ENCODE measurements at regions not wholly inside any gene's neighbourhood (a gene's known extent, or its start where the extent isn't known, plus 50 kb on each side); places are given as distances from the start of the nearest gene placed in this dataset.

DNA sequence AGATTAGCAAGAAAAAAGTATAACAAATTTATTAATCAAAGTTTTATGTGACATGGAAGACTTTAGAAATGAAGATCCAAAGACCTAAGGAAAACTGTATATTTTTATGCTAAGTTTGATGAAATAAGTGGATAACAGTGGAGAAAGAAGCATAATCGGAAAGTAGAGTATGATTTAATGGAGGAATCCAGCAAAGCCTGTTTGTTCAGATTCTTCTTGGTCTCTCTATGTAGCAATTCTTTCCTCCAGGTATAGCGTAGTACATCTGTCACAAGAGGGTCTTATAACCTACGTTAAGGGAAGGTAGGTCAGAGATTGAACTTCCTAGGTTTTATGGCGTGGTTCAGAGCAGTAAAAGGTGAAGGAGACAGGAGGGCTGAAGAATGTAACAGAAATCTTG lies 600.6 kb upstream of the CHORDC1 start:
- Histone ChIP-seq H3K36me3 (replicated peaks in 1 of 2; ENCODE audit: control extremely low read depth in 1 of 2, control insufficient read depth in 1 of 2, extremely low read depth in 1 of 2, insufficient read depth in 2 of 2, low read length in 1 of 2) (no peaks in the 10 kb centered on the region), H3K27ac (ENCODE audit: low read length in 2 of 2) (no peak overlapping the region), H3K4me1 (ENCODE audit: control insufficient read depth in 2 of 2, insufficient read depth in 2 of 2, low read length in 2 of 2) (no peaks in the 10 kb centered on the region), H3K9ac (ENCODE audit: low read length) (no peak overlapping the region), H3K4me2 (replicated peaks; ENCODE audit: low read depth, low read length, poor library complexity, severe bottlenecking) (no peak overlapping the region), H3K9me3 (ENCODE audit: control extremely low read depth in 1 of 3, control insufficient read depth in 2 of 3, insufficient read depth in 1 of 3, low read length in 2 of 3) (peaks cover 0 to 2% (median 0%) of the 10 kb centered on the region in 3 donors), H3K4me3 (ENCODE audit: control extremely low read depth in 1 of 5, extremely low read depth in 1 of 5, insufficient read depth in 1 of 5, low read depth in 2 of 5, low read length in 4 of 5) (no peak overlapping the region), H3K79me2 (ENCODE audit: control insufficient read depth, insufficient read depth, low read length) (no peaks in the 10 kb centered on the region), H4K20me1 (ENCODE audit: control insufficient read depth, insufficient read depth, low read length, poor library complexity, severe bottlenecking) (no peaks in the 10 kb centered on the region), H2AFZ (ENCODE audit: insufficient read depth, low read depth, low read length, poor library complexity, severe bottlenecking) (no peak overlapping the region), H3K27me3 (replicated peaks in 1 of 4; ENCODE audit: control extremely low read depth in 1 of 4, control insufficient read depth in 3 of 4, insufficient read depth in 4 of 4, low read length in 3 of 4) (no peaks in the 10 kb centered on the region)
- Mint-ChIP-seq H3K4me3 (no peak overlapping the region), H3K27me3 (no peaks in the 10 kb centered on the region), H3K4me1 (no peaks in the 10 kb centered on the region), H3K9me3 (ENCODE audit: insufficient read depth) (peaks cover 6% of the 10 kb centered on the region), H3K27ac (no peak overlapping the region)
- no peak for DNase-seq
- ChIA-PET POLR2A (no interaction called here), CTCF (no interaction called here)
- intact Hi-C loops (cut with micrococcal nuclease) = no loop called here
- no peak for ATAC-seq (ENCODE audit: low read depth)
- TF ChIP-seq, protein P1, sequence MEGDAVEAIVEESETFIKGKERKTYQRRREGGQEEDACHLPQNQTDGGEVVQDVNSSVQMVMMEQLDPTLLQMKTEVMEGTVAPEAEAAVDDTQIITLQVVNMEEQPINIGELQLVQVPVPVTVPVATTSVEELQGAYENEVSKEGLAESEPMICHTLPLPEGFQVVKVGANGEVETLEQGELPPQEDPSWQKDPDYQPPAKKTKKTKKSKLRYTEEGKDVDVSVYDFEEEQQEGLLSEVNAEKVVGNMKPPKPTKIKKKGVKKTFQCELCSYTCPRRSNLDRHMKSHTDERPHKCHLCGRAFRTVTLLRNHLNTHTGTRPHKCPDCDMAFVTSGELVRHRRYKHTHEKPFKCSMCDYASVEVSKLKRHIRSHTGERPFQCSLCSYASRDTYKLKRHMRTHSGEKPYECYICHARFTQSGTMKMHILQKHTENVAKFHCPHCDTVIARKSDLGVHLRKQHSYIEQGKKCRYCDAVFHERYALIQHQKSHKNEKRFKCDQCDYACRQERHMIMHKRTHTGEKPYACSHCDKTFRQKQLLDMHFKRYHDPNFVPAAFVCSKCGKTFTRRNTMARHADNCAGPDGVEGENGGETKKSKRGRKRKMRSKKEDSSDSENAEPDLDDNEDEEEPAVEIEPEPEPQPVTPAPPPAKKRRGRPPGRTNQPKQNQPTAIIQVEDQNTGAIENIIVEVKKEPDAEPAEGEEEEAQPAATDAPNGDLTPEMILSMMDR (IDR thresholded peaks at IDR 0.05) = no peak
- no peak for TF ChIP-seq EZH2 (IDR thresholded peaks at IDR 0.05; ENCODE audit: borderline replicate concordance, insufficient read depth, low read depth, low read length, poor library complexity, severe bottlenecking)
- WGBS (ENCODE audit: insufficient coverage) = 62% methylated on average over 2 of the region's 4 CpGs

DNA sequence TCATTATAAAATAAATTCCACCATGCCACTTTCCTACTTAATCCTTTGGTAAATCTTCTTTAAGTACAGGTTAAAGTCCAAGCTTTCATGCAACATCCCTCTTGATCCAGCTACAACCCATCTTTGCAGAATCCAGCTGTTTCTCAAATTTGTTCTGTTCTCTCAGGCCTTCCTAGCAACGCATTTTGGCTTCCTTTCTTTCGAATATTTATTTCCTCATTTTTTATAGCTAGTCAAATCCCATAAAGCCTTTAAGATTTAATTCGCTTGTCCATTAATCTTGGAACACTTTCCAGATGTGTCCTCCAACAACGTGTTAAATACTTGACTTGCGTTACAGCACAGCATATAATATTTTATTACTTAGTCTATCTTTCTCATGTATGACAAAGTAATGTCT lies 600.1 kb upstream of the CHORDC1 start:
- Mint-ChIP-seq H3K27me3 (no peaks in the 10 kb centered on the region), H3K4me3 (no peak overlapping the region), H3K4me1 (no peaks in the 10 kb centered on the region), H3K27ac (no peak overlapping the region), H3K9me3 (ENCODE audit: insufficient read depth) (peaks cover 6% of the 10 kb centered on the region)
- intact Hi-C loops (cut with micrococcal nuclease) = no loop called here
- Histone ChIP-seq H3K4me1 (ENCODE audit: control insufficient read depth in 2 of 2, insufficient read depth in 2 of 2, low read length in 2 of 2) (no peaks in the 10 kb centered on the region), H3K36me3 (replicated peaks in 1 of 2; ENCODE audit: control extremely low read depth in 1 of 2, control insufficient read depth in 1 of 2, extremely low read depth in 1 of 2, insufficient read depth in 2 of 2, low read length in 1 of 2) (no peaks in the 10 kb centered on the region), H3K27ac (ENCODE audit: low read length in 2 of 2) (no peak overlapping the region), H3K79me2 (ENCODE audit: control insufficient read depth, insufficient read depth, low read length) (no peaks in the 10 kb centered on the region), H3K9ac (ENCODE audit: low read length) (no peak overlapping the region), H3K4me2 (replicated peaks; ENCODE audit: low read depth, low read length, poor library complexity, severe bottlenecking) (no peak overlapping the region), H3K4me3 (ENCODE audit: control extremely low read depth in 1 of 5, extremely low read depth in 1 of 5, insufficient read depth in 1 of 5, low read depth in 2 of 5, low read length in 4 of 5) (no peak overlapping the region), H2AFZ (ENCODE audit: insufficient read depth, low read depth, low read length, poor library complexity, severe bottlenecking) (no peak overlapping the region), H4K20me1 (ENCODE audit: control insufficient read depth, insufficient read depth, low read length, poor library complexity, severe bottlenecking) (no peaks in the 10 kb centered on the region), H3K9me3 (ENCODE audit: control extremely low read depth in 1 of 3, control insufficient read depth in 2 of 3, insufficient read depth in 1 of 3, low read length in 2 of 3) (peaks cover 0 to 2% (median 0%) of the 10 kb centered on the region in 3 donors), H3K27me3 (replicated peaks in 1 of 4; ENCODE audit: control extremely low read depth in 1 of 4, control insufficient read depth in 3 of 4, insufficient read depth in 4 of 4, low read length in 3 of 4) (no peaks in the 10 kb centered on the region)
- 77% methylated on average over 2 of the region's 5 CpGs for WGBS (ENCODE audit: insufficient coverage)
- CTCF ChIA-PET = no interaction called here
- TF ChIP-seq EZH2 (IDR thresholded peaks at IDR 0.05; ENCODE audit: borderline replicate concordance, insufficient read depth, low read depth, low read length, poor library complexity, severe bottlenecking) = no peak
- TF ChIP-seq, protein P1 (IDR thresholded peaks at IDR 0.05) = no peak
- ATAC-seq (ENCODE audit: low read depth) (no peak), DNase-seq (no peak)
- POLR2A ChIA-PET = no interaction called here
